A549 (cell line): ENCODE measurements at regions not wholly inside any gene's neighbourhood (a gene's known extent, or its start where the extent isn't known, plus 50 kb on each side); places are given as distances from the start of the nearest gene placed in this dataset.
"Not testable (repeated sequence)": the region's sequence is repeated elsewhere in the genome, so short reads cannot be mapped to it uniquely, and the experiment has no call there.

Experiments used
- ATAC-seq, 2 experiments: fragments of 200-7000 bp in 1 of 2; fragments of >200 bp in 1 of 2; cut with Nextera tagmentation in 1 of 2; cut with Tn5 transposase in 1 of 2; 3 replicates each; pipeline versions ENCODE4 v1.8.0 to v1.9.1; 2018 to 2020; ENCODE audit warnings: mild to moderate bottlenecking in 1 of 2, moderate library complexity in 1 of 2
- CTCF ChIA-PET: fragments of 300-600 bp; sonication (Branson Sonifier 250); formaldehyde crosslinking; extraction: SDS; loops from one replicate; lab custom pipeline; 2021; ENCODE audit warnings: antibody characterized with exemption, inconsistent platforms; lab: Yijun Ruan, JAX
- POLR2A ChIA-PET: fragments of 350-600 bp; formaldehyde crosslinking; extraction: SDS; loops from one replicate; lab custom pipeline; 2021; ENCODE audit warnings: antibody characterized with exemption, inconsistent platforms; lab: Yijun Ruan, JAX
- DNase-seq, 2 experiments: peaks; one replicate each; pipeline versions ENCODE4 v3.0.0 to v3.0.0-alpha.2; 2011 to 2016; ENCODE audit warnings: low read depth in 1 of 2, low spot score in 1 of 2
- FAIRE-seq: peaks from 2 replicates; lab custom pipeline; 2011; peaks lifted over from hg19 to GRCh38; lab: Jason Lieb, UNC
- H3K27ac ChIP-seq, 2 experiments: fragments of >200 bp; sonication (Bioruptor Twin); formaldehyde crosslinking; 3 replicates each; pipeline ENCODE4 v1.5.1; 2016 to 2017
- H3K4me1 ChIP-seq: fragments of >200 bp; sonication (Bioruptor Twin); formaldehyde crosslinking; 3 replicates; pipeline ENCODE4 v1.6.1; 2016
- H3K4me2 ChIP-seq: fragments of >200 bp; sonication (Bioruptor Twin); formaldehyde crosslinking; 3 replicates; pipeline ENCODE4 v1.6.1; 2016
- H3K4me3 ChIP-seq: fragments of >200 bp; sonication (Bioruptor Twin); formaldehyde crosslinking; 3 replicates; pipeline ENCODE4 v1.5.1; 2016
- H3K9me3 ChIP-seq: fragments of >200 bp; sonication (Bioruptor Twin); formaldehyde crosslinking; 3 replicates; pipeline ENCODE4 v1.6.1; 2016
- CBX8 ChIP-seq: fragments of 200-600 bp; sonication (generic); IDR thresholded peaks from 2 replicates; pipeline ENCODE4 v1.6.1; 2016
- CHD2 ChIP-seq: fragments of 150-350 bp; IDR thresholded peaks from 2 replicates; pipeline ENCODE4 v1.6.1; 2014; ENCODE audit warnings: low read length; ENCODE audit not compliant: partially characterized antibody
- CTCF ChIP-seq: fragments of >200 bp; sonication (Bioruptor Twin); formaldehyde crosslinking; IDR thresholded peaks from 3 replicates; pipeline ENCODE4 v1.5.1; 2016
- E2F6 ChIP-seq: IDR thresholded peaks from 2 replicates; pipeline ENCODE4 v1.6.1; 2012; ENCODE audit warnings: low read depth, borderline replicate concordance
- EHF ChIP-seq: fragments of 250-450 bp; sonication (Bioruptor Pico); IDR thresholded peaks from 2 replicates; pipeline ENCODE4 v1.5.0; 2020; ENCODE audit warnings: mild to moderate bottlenecking
- ELK1 ChIP-seq: fragments of 150-350 bp; IDR thresholded peaks from 2 replicates; pipeline ENCODE4 v1.6.1; 2014; ENCODE audit warnings: low read depth, mild to moderate bottlenecking, low read length
- EP300 ChIP-seq, 2 experiments: fragments of >200 bp; sonication (Bioruptor Twin); formaldehyde crosslinking; IDR thresholded peaks; 2 replicates in 1 of 2; 3 replicates in 1 of 2; pipeline ENCODE4 v1.6.1; 2016 to 2017
- HDAC2 ChIP-seq: fragments of 200-600 bp; sonication (generic); IDR thresholded peaks from 2 replicates; pipeline ENCODE4 v1.6.1; 2016
- HOXB13 ChIP-seq: fragments of 250-450 bp; sonication (Bioruptor Pico); IDR thresholded peaks from 2 replicates; pipeline ENCODE4 v1.5.0; 2020; ENCODE audit warnings: low read depth, mild to moderate bottlenecking, moderate library complexity
- HOXB5 ChIP-seq: fragments of 250-450 bp; sonication (Bioruptor Pico); IDR thresholded peaks from 2 replicates; pipeline ENCODE4 v1.5.0; 2020; ENCODE audit warnings: mild to moderate bottlenecking, moderate library complexity
- JUN ChIP-seq, 2 experiments: fragments of >200 bp; sonication (Bioruptor Twin); formaldehyde crosslinking; IDR thresholded peaks; 2 replicates in 1 of 2; 3 replicates in 1 of 2; pipeline ENCODE4 v1.6.1; 2016 to 2017
- KDM5A ChIP-seq: fragments of 200-600 bp; sonication (generic); IDR thresholded peaks from 2 replicates; pipeline ENCODE4 v1.6.1; 2016; ENCODE audit warnings: antibody characterized with exemption, mild to moderate bottlenecking
- MYC ChIP-seq: IDR thresholded peaks from 2 replicates; pipeline ENCODE4 v1.6.1; 2012; ENCODE audit warnings: mild to moderate bottlenecking, inconsistent platforms, low read length, improper control_type of control experiment, borderline replicate concordance
- NFE2L2 ChIP-seq: fragments of 150-350 bp; conservative IDR thresholded peaks from 2 replicates; pipeline ENCODE4 v1.6.1; 2014; ENCODE audit warnings: low read length
- NPAS2 ChIP-seq: fragments of 250-450 bp; sonication (Bioruptor Pico); IDR thresholded peaks from 2 replicates; pipeline ENCODE4 v1.8.0; 2022; ENCODE audit warnings: mild to moderate bottlenecking, moderate library complexity, borderline replicate concordance
- NR3C1 ChIP-seq: fragments of >200 bp; sonication (Bioruptor Twin); formaldehyde crosslinking; IDR thresholded peaks from 3 replicates; pipeline ENCODE4 v1.6.1; 2017
- POLR2AphosphoS2 ChIP-seq: conservative IDR thresholded peaks from 2 replicates; pipeline ENCODE4 v1.6.1; 2012; ENCODE audit warnings: low read length, improper control_type of control experiment, inconsistent platforms
- REST ChIP-seq: fragments of 200-600 bp; sonication (generic); IDR thresholded peaks from 2 replicates; pipeline ENCODE4 v1.6.1; 2016; ENCODE audit warnings: antibody characterized with exemption, mild to moderate bottlenecking, moderate library complexity
- TFCP2L1 ChIP-seq: fragments of 250-450 bp; sonication (Bioruptor Pico); IDR thresholded peaks from 2 replicates; pipeline ENCODE4 v1.5.0; 2021; ENCODE audit warnings: mild to moderate bottlenecking
- ZNF302 ChIP-seq: fragments of 250-450 bp; sonication (Bioruptor Pico); IDR thresholded peaks from 2 replicates; pipeline ENCODE4 v1.9.0; 2021; ENCODE audit warnings: inconsistent platforms, mild to moderate bottlenecking, moderate library complexity
- ZSCAN20 ChIP-seq: fragments of 250-450 bp; sonication (Bioruptor Pico); IDR thresholded peaks from 2 replicates; pipeline ENCODE4 v1.8.0; 2022; ENCODE audit warnings: mild to moderate bottlenecking, moderate library complexity
- WGBS: methylation state at CpG from one replicate; pipeline ENCODE4 v1.1.6; 2017; ENCODE audit errors: missing lambda C conversion rate; 5-methylcytosine and 5-hydroxymethylcytosine counted together

GRCh38 chr10:35819736-35820135 lies 177.6 kb upstream of the FZD8 start:
- no peak overlapping the region for H3K27ac ChIP-seq
- no peak overlapping the region for H3K4me3 ChIP-seq
- H3K4me1 ChIP-seq, result no peaks in the 10 kb centered on the region
- no peak overlapping the region for H3K4me2 ChIP-seq
- no peaks in the 10 kb centered on the region for H3K9me3 ChIP-seq
- no peak for ATAC-seq
- WGBS, result 65% methylated on average over 5 of the region's 5 CpGs
- no peak for TF ChIP-seq E2F6
- TF ChIP-seq MYC, result no peak
- TF ChIP-seq ZNF302 (CRISPR knock-in tag), result no peak
- TF ChIP-seq HOXB5 (CRISPR knock-in tag), result no peak
- no peak for TF ChIP-seq REST
- TF ChIP-seq TFCP2L1 (CRISPR knock-in tag), result no peak
- no peak for TF ChIP-seq NFE2L2
- TF ChIP-seq POLR2AphosphoS2, result no peak
- TF ChIP-seq HOXB13, result no peak
- no peak for TF ChIP-seq JUN (IDR thresholded peaks at IDR 0.05)
- TF ChIP-seq NR3C1, result no peak
- no peak for TF ChIP-seq ELK1
- TF ChIP-seq NPAS2 (CRISPR knock-in tag), result no peak
- FAIRE-seq, result no peak
- DNase-seq, result no peak
- ChIA-PET POLR2A (no interaction called here), CTCF (no interaction called here)

- FAIRE-seq (no peak), ATAC-seq (no peak), DNase-seq (no peak)
- Histone ChIP-seq H3K4me2 (no peak overlapping the region), H3K4me1 (no peaks in the 10 kb centered on the region), H3K4me3 (no peak overlapping the region), H3K9me3 (no peaks in the 10 kb centered on the region), H3K27ac (no peak overlapping the region)
- ChIA-PET POLR2A (no interaction called here), CTCF (no interaction called here)
- WGBS, result 51% methylated on average over 3 of the region's 3 CpGs
- TF ChIP-seq CHD2 (no peak), CBX8 (no peak), CTCF (no peak), EP300 (IDR thresholded peaks at IDR 0.05) (no peak), ZSCAN20 (no peak), NR3C1 (no peak), REST (no peak), KDM5A (no peak), ZNF302 (CRISPR knock-in tag) (no peak), HDAC2 (no peak), EHF (CRISPR knock-in tag) (no peak), E2F6 (no peak)
These were observed 176.9 kb upstream of the FZD8 start for GRCh38 chr10:35819011-35819410.

- H3K4me2 ChIP-seq, ATAC-seq, FAIRE-seq, H3K27ac ChIP-seq, H3K4me3 ChIP-seq, DNase-seq, CTCF ChIA-PET, H3K9me3 ChIP-seq, POLR2A ChIA-PET, H3K4me1 ChIP-seq: not testable (repeated sequence)
- WGBS, result 52% methylated on average over 5 of the region's 5 CpGs
These were observed 175.0 kb upstream of the FZD8 start for GRCh38 chr10:35817109-35817508.
